ENCODE measurements at regions not wholly inside any gene's neighbourhood (a gene's known extent, or its start where the extent isn't known, plus 50 kb on each side); places are given as distances from the start of the nearest gene placed in this dataset.

DNA sequence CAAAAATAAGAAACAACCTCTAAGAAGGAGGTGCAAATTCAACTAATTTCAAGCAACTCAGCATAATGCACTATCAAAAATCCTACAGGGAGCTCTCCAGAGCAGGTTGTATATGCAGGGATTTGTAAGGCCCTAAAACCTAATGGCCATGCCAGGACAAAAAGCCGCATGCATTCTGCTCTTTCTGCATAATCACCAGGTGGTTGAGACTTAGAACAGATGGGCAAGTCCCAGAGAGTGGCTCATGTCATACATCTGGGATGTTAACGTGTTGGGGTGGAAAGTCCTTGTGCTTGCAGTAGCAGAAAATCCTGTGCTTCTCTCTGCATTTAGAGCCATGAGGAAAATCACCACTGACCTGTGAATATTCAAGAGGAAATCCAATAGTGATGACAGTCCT is 1002.9 kb downstream of the AGBL1 start:
- TF ChIP-seq, protein P1, sequence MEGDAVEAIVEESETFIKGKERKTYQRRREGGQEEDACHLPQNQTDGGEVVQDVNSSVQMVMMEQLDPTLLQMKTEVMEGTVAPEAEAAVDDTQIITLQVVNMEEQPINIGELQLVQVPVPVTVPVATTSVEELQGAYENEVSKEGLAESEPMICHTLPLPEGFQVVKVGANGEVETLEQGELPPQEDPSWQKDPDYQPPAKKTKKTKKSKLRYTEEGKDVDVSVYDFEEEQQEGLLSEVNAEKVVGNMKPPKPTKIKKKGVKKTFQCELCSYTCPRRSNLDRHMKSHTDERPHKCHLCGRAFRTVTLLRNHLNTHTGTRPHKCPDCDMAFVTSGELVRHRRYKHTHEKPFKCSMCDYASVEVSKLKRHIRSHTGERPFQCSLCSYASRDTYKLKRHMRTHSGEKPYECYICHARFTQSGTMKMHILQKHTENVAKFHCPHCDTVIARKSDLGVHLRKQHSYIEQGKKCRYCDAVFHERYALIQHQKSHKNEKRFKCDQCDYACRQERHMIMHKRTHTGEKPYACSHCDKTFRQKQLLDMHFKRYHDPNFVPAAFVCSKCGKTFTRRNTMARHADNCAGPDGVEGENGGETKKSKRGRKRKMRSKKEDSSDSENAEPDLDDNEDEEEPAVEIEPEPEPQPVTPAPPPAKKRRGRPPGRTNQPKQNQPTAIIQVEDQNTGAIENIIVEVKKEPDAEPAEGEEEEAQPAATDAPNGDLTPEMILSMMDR (IDR thresholded peaks at IDR 0.05), result no peak
- Histone ChIP-seq H3K4me3 (no peak overlapping the region), H3K36me3 (no peaks in the 10 kb centered on the region), H3K4me1 (ENCODE audit: control insufficient read depth in 1 of 2, low read depth in 2 of 2) (no peaks in the 10 kb centered on the region), H3K27ac (no peak overlapping the region), H3K27me3 (replicated peaks; ENCODE audit: insufficient read depth) (no peaks in the 10 kb centered on the region), H3K9me3 (no peaks in the 10 kb centered on the region)
- no peak for DNase-seq (ENCODE audit: low spot score)
- ATAC-seq (ENCODE audit: insufficient number of reproducible peaks, low FRiP score, low read depth), result no peak

DNA sequence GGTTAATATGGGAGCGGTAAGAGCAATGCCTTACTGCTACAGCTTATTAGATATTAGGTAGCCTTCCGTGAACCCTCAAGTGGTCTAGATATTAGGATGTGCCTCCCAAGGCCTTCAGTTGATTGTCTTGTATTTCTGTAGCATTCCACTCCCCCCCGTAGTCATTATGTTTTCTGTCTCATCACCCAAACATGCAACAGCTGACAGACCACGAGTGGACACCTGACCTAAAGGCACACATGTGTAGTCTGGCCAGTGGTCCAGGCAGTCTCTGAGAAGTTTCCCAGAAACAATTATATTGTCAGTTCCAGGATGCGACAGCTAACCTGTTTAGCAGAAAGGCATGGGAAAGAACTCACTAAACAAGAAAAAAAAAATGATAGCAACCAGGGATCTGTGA is 1000.9 kb downstream of the AGBL1 start:
- no peak for ATAC-seq (ENCODE audit: insufficient number of reproducible peaks, low FRiP score, low read depth)
- DNase-seq (ENCODE audit: low spot score), result no peak
- H3K36me3 ChIP-seq, result no peaks in the 10 kb centered on the region
- no peaks in the 10 kb centered on the region for H3K4me1 ChIP-seq (ENCODE audit: control insufficient read depth in 1 of 2, low read depth in 2 of 2)
- no peaks in the 10 kb centered on the region for H3K9me3 ChIP-seq
- H3K27ac ChIP-seq, result no peak overlapping the region
- H3K27me3 ChIP-seq (replicated peaks; ENCODE audit: insufficient read depth), result no peaks in the 10 kb centered on the region
- no peak overlapping the region for H3K4me3 ChIP-seq
- TF ChIP-seq, protein P1 (IDR thresholded peaks at IDR 0.05), result no peak
